HepG2 (cell line): ENCODE measurements at regions not wholly inside any gene's neighbourhood (a gene's known extent, or its start where the extent isn't known, plus 50 kb on each side); places are given as distances from the start of the nearest gene placed in this dataset.
A peak's percentile ranks its signal among the peaks of the same experiment; 100 is the strongest.

Source experiments
- ATAC-seq: fragments of 200-7000 bp; cut with Tn5 transposase; 3 replicates; pipeline ENCODE4 v1.9.1; 2020; ENCODE audit warnings: mild to moderate bottlenecking, moderate library complexity
- BruUV-seq: library from RNA; stranded (reverse); fragments of 400-500 nt; replicated peaks from 2 replicates; lab custom pipeline; 2021; lab: Mats Ljungman, UMichigan
- CTCF ChIA-PET: fragments of 300-600 bp; formaldehyde crosslinking; extraction: SDS; loops from one replicate; lab custom pipeline; 2021; ENCODE audit warnings: low total read pairs, inconsistent platforms, low intra/inter-chr PET ratio; lab: Yijun Ruan, JAX
- POLR2A ChIA-PET: fragments of 350-600 bp; sonication (Branson Sonifier 250); formaldehyde crosslinking; loops from one replicate; lab custom pipeline; 2020; ENCODE audit warnings: antibody characterized with exemption, inconsistent platforms; lab: Yijun Ruan, JAX
- DNase-seq: peaks from one replicate; pipeline ENCODE4 v3.0.0-alpha.2; 2015; ENCODE audit warnings: low spot score
- FAIRE-seq: peaks from 3 replicates; lab custom pipeline; 2011; peaks lifted over from hg19 to GRCh38; lab: Jason Lieb, UNC
- H2AFZ ChIP-seq: one replicate; pipeline ENCODE4 v1.6.1; 2011; ENCODE audit warnings: low read length, inconsistent platforms
- H3K27ac ChIP-seq: fragments of 300-600 bp; 3 replicates; pipeline ENCODE4 v1.8.0; 2011; ENCODE audit warnings: mixed run types, mild to moderate bottlenecking, mixed read lengths, low read length, inconsistent platforms; ENCODE audit not compliant: insufficient read depth; ENCODE audit errors: extremely low read length
- H3K27me3 ChIP-seq, 2 experiments: fragments of 200-600 bp in 1 of 2; 2 replicates in 1 of 2; 3 replicates in 1 of 2; pipeline versions ENCODE4 v1.6.0 to v1.8.0; 2011; ENCODE audit warnings: low read length in 2 of 2, mild to moderate bottlenecking in 2 of 2, moderate library complexity in 2 of 2, inconsistent platforms in 1 of 2; ENCODE audit not compliant: insufficient read depth in 2 of 2, control insufficient read depth in 1 of 2
- H3K36me3 ChIP-seq, 2 experiments: fragments of 200-600 bp in 1 of 2; replicated peaks in 1 of 2; 2 replicates in 1 of 2; 3 replicates in 1 of 2; pipeline versions ENCODE4 v1.5.1 to v1.8.0; 2011; ENCODE audit warnings: low read length in 2 of 2, inconsistent platforms in 1 of 2; ENCODE audit not compliant: insufficient read depth in 2 of 2, control insufficient read depth in 1 of 2
- H3K4me1 ChIP-seq: 2 replicates; pipeline ENCODE4 v1.5.1; 2012; ENCODE audit warnings: low read length, inconsistent platforms; ENCODE audit not compliant: insufficient read depth
- H3K4me2 ChIP-seq: 2 replicates; pipeline ENCODE4 v1.6.0; 2011; ENCODE audit warnings: low read depth, low read length, inconsistent platforms
- H3K4me3 ChIP-seq, 3 experiments: fragments of 200-600 bp in 1 of 3; sonication (generic), shearing (Covaris generic) in 1 of 3; replicated peaks in 1 of 3; 2 replicates each; pipeline ENCODE4 v1.5.1; 2011 to 2016; ENCODE audit warnings: low read length in 3 of 3, inconsistent platforms in 2 of 3, low read depth in 2 of 3, mild to moderate bottlenecking in 2 of 3, control low read depth in 1 of 3, mixed read lengths in 1 of 3; ENCODE audit not compliant: insufficient read depth in 1 of 3
- H3K79me2 ChIP-seq: one replicate; pipeline ENCODE4 v1.6.1; 2011; ENCODE audit warnings: low read length, inconsistent platforms; ENCODE audit not compliant: insufficient read depth
- H3K9ac ChIP-seq: 2 replicates; pipeline ENCODE4 v1.6.0; 2011; ENCODE audit warnings: mild to moderate bottlenecking, low read depth, low read length, inconsistent platforms; ENCODE audit not compliant: insufficient read depth
- H3K9me3 ChIP-seq: 2 replicates; pipeline ENCODE4 v1.5.1; 2012; ENCODE audit warnings: mild to moderate bottlenecking, low read length
- H4K20me1 ChIP-seq: 2 replicates; pipeline ENCODE4 v1.6.0; 2011; ENCODE audit warnings: inconsistent platforms, mild to moderate bottlenecking, low read length, moderate library complexity; ENCODE audit not compliant: insufficient read depth
- CCAR2 ChIP-seq: fragments of 200-400 bp; formaldehyde crosslinking; optimal IDR thresholded peaks from 2 replicates; pipeline ENCODE3; 2018; ENCODE audit warnings: low read depth, mild to moderate bottlenecking, low read length, moderate library complexity
- GTF3A ChIP-seq: sonication (generic); formaldehyde crosslinking; conservative IDR thresholded peaks from 2 replicates; pipeline ENCODE4 v1.4.0; 2020; ENCODE audit warnings: mild to moderate bottlenecking, missing genetic modification reagents
- KDM2A ChIP-seq: sonication (generic); formaldehyde crosslinking; IDR thresholded peaks from 2 replicates; pipeline ENCODE4 v1.4.0; 2020; ENCODE audit warnings: low read depth, missing genetic modification reagents, borderline replicate concordance
- KLF16 ChIP-seq, 2 experiments: sonication (generic) in 1 of 2; formaldehyde crosslinking in 1 of 2; IDR thresholded peaks; 2 replicates each; pipeline versions ENCODE4 v1.6.1 to v1.8.0; 2016 to 2023; ENCODE audit warnings: missing genetic modification reagents in 2 of 2, missing compliant biosample characterization in 1 of 2
- RAD51 ChIP-seq: fragments of 450-650 bp; IDR thresholded peaks from 2 replicates; pipeline ENCODE4 v1.6.1; 2016; ENCODE audit warnings: borderline replicate concordance
- SRF ChIP-seq: IDR thresholded peaks from 2 replicates; pipeline ENCODE4 v1.6.1; 2011; ENCODE audit warnings: mild to moderate bottlenecking, low read depth, low read length, moderate library complexity
- SRY ChIP-seq: sonication (generic); formaldehyde crosslinking; IDR thresholded peaks from 2 replicates; pipeline ENCODE4 v1.8.0; 2022; ENCODE audit warnings: mild to moderate bottlenecking, missing genetic modification reagents
- ZNF121 ChIP-seq: sonication (generic); formaldehyde crosslinking; IDR thresholded peaks from 2 replicates; pipeline ENCODE4 v1.5.0; 2020; ENCODE audit warnings: mild to moderate bottlenecking, missing genetic modification reagents
- ZNF576 ChIP-seq: sonication (generic); formaldehyde crosslinking; IDR thresholded peaks from 2 replicates; pipeline ENCODE4 v1.4.0; 2020; ENCODE audit warnings: mild to moderate bottlenecking, missing genetic modification reagents
- ZNF629 ChIP-seq: sonication (generic); formaldehyde crosslinking; conservative IDR thresholded peaks from 2 replicates; pipeline ENCODE4 v1.5.0; 2020; ENCODE audit warnings: missing genetic modification reagents
- ZNF710 ChIP-seq: sonication (generic); formaldehyde crosslinking; IDR thresholded peaks from 2 replicates; pipeline ENCODE4 v1.5.0; 2020; ENCODE audit warnings: mild to moderate bottlenecking, missing genetic modification reagents, borderline replicate concordance
- WGBS: methylation state at CpG from one replicate; pipeline ENCODE4 v1.1.6; 2017; ENCODE audit warnings: low lambda C conversion rate; 5-methylcytosine and 5-hydroxymethylcytosine counted together
- in situ Hi-C: cut with HindIII; loops from 2 replicates; pipeline ENCODE4 v1.10.0; 2017; ENCODE audit warnings: low pct_unique_long_range_greater_than_20kb; ENCODE audit not compliant: extremely low pct_ligation_motif_present
- intact Hi-C: fragments of 100-400 bp; cut with micrococcal nuclease; formaldehyde crosslinking; loops from one replicate; pipeline ENCODE4 v1.10.0; 2022; ENCODE audit not compliant: unreplicated experiment

GRCh38 chr5:174166231-174167079, 120.9 kb downstream of the NSG2 start:
- Histone ChIP-seq H4K20me1 (no peaks in the 10 kb centered on the region), H3K79me2 (no peaks in the 10 kb centered on the region), H2AFZ (no peak overlapping the region), H3K9me3 (peaks cover 10% of the 10 kb centered on the region), H3K27me3 (no peaks in the 10 kb centered on the region), H3K27ac (no peak overlapping the region), H3K36me3 (no peaks in the 10 kb centered on the region), H3K9ac (no peak overlapping the region), H3K4me3 (no peak overlapping the region), H3K4me1 (no peaks in the 10 kb centered on the region), H3K4me2 (no peak overlapping the region)
- BruUV-seq = no TSS peak
- DNase-seq (no peak), FAIRE-seq (no peak), ATAC-seq (no peak)
- peak; percentile 65 for TF ChIP-seq ZNF629 (CRISPR knock-in tag)
- no peak for TF ChIP-seq KLF16 (CRISPR knock-in tag; IDR thresholded peaks at IDR 0.05)
- TF ChIP-seq SRY = no peak
- 20% methylated on average over 10 of the region's 10 CpGs for WGBS
- intact Hi-C loops (no loop called here), in situ Hi-C loops (no loop called here)
- ChIA-PET CTCF (no interaction called here), POLR2A (no interaction called here)

- Histone ChIP-seq H3K4me2 (no peak overlapping the region), H3K4me3 (no peak overlapping the region), H4K20me1 (no peaks in the 10 kb centered on the region), H3K9me3 (peaks cover 10% of the 10 kb centered on the region), H3K36me3 (no peaks in the 10 kb centered on the region), H3K27me3 (no peaks in the 10 kb centered on the region), H3K27ac (no peak overlapping the region), H3K4me1 (no peaks in the 10 kb centered on the region), H3K79me2 (no peaks in the 10 kb centered on the region), H3K9ac (no peak overlapping the region), H2AFZ (no peak overlapping the region)
- ATAC-seq (no peak), FAIRE-seq (no peak), DNase-seq (no peak)
- intact Hi-C loops = no loop called here
- ChIA-PET CTCF (no interaction called here), POLR2A (no interaction called here)
- 40% methylated on average over 16 of the region's 16 CpGs for WGBS
- in situ Hi-C loops = no loop called here
- BruUV-seq = no TSS peak
- TF ChIP-seq ZNF576 (CRISPR knock-in tag) = no peak
- TF ChIP-seq SRF = no peak
- no peak for TF ChIP-seq ZNF710
- TF ChIP-seq ZNF121 (CRISPR knock-in tag) = no peak
- TF ChIP-seq CCAR2 = no peak
- TF ChIP-seq RAD51 = peak; percentile 55; the same call in 1 of the 2 replicates
- TF ChIP-seq GTF3A (CRISPR knock-in tag) = no peak
- no peak for TF ChIP-seq KDM2A
Measured at GRCh38 chr5:174167080-174167910, 121.8 kb downstream of the NSG2 start.
